EL (cell line): ENCODE measurements at regions not wholly inside any gene's neighbourhood (a gene's known extent, or its start where the extent isn't known, plus 50 kb on each side); places are given as distances from the start of the nearest gene placed in this dataset.
"Not testable (repeated sequence)": the region's sequence is repeated elsewhere in the genome, so short reads cannot be mapped to it uniquely, and the experiment has no call there.

ENCODE experiments used
- DNase-seq: peaks from one replicate; pipeline ENCODE4 v3.0.0-alpha.2; 2016

DNA sequence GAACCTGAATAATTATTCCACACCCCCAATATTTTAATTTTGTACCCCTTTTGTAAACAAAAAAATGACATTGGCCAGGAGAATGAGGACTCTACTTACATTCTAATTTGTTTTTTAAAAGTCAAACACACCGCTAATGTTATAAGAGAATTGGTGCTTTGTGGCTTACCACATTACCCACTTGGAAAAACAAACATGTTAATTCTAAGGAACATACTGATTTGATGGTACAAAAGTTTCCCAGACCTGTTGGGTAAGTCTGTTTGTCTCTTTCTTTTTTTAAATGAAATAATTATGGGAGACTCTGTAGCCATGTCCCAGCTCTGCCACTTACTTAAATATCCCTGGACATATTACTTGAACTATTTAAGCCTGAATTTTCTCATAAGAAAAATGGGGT is 352.5 kb upstream of the C2CD4B start:
- no peak for DNase-seq

DNA sequence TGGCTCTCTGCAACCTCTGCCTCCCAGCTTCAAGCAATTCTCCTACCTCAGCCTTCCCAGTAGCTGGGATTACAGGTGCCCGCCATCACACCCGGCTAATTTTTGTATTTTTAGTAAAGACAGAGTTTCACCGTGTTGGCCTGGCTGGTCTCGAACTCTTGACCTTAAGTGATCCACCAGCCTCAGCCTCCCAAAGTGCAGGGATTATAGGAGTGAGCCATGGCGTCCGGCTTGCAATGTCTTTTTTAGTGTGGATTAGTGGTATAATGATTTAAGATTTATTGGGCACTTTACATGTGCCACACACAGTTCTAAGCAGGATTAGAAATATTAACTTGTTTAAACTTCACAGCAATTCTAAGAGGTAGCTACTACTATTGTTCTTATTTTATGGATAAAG is 353.6 kb upstream of the C2CD4B start:
- DNase-seq: not testable (repeated sequence)

DNA sequence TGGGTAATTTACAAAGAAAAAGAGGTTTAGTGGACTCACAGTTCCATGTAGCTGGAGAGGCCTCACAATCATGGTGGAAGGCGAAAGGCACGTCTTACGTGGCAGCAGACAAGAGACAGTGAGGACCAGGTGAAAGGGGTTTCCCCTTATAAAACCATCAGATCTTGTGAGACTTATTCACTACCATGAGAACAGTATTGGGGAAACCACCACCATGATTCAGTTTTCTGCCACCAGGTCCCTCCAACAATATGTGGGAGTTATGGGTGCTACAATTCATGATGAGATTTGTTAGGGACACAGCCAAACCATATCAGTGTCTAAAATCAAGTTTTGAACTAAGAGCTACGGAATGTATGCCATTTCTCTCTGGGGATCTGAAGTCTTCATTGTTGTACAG is 354.8 kb upstream of the C2CD4B start:
- no peak for DNase-seq

DNA sequence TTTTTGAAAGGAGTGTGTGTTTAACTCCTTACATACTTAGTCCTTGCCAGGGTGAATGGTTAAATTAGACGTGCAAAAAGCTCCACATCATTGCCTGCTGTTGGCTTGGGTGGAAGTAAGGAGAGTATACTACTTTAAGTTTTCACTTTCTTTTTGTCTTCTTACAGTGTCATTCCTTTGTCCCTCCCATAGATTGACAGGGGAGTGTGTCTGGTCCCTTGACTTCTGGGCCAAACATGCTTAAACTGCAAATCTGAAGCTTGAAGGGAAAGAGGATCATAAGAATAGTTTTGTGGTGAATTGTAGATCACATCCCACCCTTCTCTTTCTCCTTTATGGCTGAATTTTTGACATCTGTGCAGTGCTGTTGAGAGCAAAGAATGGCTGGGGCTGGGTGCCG is 355.8 kb upstream of the C2CD4B start:
- no peak for DNase-seq

DNA sequence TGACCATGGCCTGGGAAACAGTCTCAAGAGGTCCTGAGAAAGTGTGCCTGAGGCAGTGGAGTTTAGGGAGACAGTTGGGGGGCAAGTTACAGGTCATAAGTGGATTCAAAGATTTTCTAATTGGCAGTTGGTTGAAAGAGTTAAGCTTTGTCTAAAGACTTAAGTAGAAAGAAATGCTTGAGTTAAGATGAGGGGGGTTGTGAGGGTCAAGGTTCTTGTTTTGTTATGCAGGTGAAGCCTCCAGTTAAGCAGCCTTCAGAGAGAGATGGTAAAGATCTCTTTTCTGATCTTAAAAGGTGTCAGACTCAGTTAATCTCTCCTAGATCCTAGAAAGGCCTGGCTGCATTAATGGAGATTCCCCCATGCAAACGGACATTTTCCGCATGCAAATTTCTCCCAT is 356.3 kb upstream of the C2CD4B start:
- no peak for DNase-seq

DNA sequence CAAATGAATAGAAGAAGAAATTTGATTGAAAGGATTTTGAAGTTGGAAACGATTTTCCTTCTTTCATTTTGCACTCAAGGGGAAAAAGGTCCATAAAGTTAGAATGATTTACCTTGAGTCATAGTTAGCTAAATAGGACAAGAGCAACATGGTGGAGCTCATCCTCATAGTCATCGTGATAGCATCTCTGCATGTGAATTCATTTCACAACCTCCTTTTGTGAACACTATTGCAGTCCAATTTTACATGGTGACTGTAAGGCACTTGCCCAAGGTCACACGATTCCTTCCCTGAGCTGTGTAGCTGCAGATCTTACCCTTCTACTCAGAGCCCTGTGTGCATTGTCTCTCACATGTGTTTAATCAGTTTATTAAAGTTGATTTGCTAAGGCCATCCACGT is 359.8 kb upstream of the C2CD4B start:
- DNase-seq: peak; percentile 13

DNA sequence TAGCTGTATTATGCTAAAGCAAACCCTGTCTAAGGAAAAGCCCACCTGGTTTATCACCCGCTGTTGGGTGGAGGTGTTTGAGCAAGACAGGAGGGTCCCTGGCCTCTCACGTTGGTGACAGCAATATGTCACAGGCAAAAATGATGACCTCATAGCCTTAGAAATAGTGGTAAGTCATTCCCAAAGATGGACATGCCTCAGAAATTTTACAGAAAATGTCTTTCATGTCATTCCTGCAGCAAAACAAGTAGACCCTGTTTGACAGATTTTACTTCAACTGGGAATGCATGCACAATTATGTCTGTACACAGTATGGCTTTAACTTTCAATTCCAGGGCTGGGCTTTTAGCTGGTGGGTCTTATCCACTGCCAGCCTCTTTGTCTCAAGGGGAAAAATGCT is 362.3 kb upstream of the C2CD4B start:
- no peak for DNase-seq

DNA sequence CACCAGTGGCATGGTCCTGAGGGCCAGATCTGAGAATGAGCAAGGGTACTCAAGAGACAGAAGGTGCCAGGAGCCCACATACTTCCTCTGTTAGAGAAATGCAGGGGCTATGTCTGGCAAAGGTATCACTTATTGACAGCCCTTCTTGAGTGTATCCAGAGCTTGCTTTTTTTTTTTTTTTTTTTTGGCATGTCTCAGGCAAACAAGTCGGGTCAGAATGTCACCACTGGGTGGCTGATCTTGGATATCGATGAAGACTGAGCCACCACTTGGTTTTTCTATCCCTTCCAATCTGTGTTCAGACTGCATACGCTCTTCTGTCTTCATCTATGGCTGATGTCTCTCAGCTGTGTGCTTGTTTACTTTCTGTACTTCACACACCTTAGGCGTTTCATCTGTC is 363.4 kb upstream of the C2CD4B start:
- no peak for DNase-seq

DNA sequence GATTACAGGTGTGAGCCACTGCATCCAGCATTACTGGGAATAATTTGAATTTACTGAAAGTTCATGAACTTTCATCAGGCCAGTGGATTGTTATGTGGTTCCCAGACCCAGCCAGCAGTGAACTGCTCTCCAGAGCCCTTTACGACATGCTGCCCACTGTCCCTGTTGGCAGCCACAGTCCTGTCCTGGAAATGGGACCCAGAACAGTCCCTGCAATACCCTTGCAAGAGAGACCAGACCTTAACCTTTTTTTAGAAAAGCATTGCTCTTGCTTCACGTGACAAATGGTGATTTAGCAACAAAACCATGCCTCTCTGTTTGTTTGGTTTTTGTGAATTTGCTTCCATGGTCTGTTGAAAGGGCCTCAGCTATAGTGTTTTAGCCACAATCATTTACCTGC is 367.3 kb upstream of the C2CD4B start:
- no peak for DNase-seq

DNA sequence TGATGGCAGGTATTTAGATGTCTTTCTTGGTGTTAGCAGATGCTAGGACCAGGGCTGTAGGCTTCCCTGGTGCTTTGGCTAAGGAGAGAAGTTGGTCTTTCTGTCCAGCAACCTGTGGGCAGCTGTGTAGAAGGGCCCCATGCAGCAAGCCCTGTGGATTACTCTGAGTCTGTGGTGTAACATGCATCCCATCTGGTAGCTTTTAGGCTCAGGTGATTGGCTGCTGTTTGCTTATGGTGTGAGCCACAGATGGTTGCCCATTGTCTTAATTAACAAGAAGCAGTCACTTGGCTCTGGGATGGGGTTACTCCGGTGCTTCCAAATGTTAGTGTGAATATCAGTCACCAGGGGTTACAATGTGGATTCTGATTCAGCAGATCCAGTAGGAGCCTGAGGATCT is 368.6 kb upstream of the C2CD4B start:
- DNase-seq: no peak

DNA sequence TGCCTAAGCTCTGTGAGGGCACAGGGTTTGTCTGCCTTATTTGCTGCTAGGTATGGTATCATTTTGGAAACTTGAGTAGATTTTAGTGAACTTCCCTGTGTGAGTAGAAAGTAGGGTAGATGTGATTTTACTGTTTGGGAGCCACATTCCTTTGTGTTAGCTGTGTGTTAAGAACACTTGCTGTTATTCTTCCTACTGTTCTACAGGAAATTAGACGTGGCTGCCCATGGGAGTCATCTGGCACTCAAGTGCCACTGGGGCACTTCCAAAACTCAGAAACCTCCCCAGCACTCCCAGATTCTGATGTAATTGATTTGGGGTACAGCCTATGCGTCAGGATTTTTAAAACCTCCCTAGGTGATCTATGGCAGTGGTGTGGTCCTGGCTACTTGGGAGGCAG is 369.9 kb upstream of the C2CD4B start:
- DNase-seq: no peak

DNA sequence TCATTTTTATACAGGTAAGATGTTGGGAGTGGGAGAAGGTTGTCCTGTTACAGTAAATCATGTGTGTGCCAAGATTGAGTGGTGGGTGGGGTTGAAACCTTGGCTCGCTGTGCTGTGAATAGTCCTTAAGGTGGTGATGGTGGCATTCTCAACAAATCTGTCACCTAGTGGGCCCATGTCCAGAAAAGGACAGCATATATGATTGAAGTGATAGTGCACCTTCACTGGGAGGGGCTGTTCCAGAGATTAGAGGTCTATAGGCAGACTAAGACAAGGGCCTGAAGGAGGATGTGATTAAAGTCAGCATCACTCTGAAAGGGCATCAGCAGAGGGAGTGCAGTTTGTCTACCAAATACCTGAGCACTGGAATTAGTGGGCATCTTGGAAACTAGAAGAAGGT is 374.2 kb upstream of the C2CD4B start:
- no peak for DNase-seq

DNA sequence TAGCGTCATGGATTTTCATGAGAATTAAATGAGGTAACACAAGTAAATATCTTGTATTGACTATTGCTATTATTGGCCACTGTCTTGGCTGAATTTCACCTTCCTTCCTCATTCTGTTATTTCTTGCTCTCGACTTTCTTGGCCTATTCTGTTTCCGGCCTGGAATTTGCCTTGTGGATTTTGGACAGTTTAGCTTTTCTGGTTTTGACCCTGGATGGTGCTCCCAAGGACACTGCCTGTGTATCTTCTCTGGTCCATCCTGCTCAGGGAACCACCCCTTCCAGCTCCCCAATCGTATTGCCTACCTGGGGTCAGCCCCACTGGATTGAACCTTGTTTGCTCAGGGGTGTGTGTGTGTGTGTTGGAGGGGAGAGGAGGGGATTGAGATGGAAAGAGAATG is 376.2 kb upstream of the C2CD4B start:
- no peak for DNase-seq

DNA sequence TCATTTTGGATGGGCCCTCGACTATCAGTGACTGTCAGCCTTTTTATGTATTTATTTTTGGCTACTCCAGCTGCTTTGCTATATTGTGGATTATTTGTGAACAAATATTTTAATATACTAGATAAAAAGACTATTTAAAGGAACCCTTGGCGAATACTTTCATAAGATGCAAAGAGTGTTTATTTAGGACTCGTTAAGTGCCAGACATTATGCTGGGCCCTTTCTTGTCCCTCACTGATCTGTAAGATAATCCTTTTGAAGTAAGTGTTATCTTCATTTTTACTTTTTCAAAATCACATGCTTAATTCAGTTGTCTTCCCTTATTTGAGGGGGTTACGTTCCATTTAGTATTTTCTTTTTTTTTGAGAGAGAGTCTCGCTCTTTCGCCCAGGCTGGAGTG is 376.8 kb upstream of the C2CD4B start:
- DNase-seq: no peak

DNA sequence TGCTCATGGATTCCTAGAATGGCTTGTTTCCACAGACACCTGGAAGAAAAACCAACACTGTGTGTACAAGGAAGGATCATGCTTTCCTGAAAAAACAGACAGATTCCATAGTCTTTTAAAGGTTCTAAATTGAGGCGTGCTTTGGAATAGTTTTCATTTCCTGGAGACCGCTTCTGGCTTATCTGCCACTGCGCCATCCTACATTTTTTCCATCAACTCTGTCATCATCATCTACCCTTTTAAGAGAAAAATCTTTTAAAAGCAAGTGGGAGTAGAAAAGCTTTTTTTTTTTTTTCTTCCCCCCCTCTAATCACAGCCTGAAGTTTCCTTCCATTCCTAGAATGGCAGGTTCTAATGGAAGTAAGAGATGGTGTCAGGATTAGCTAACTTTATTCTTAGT is 379.4 kb upstream of the C2CD4B start:
- DNase-seq: no peak

DNA sequence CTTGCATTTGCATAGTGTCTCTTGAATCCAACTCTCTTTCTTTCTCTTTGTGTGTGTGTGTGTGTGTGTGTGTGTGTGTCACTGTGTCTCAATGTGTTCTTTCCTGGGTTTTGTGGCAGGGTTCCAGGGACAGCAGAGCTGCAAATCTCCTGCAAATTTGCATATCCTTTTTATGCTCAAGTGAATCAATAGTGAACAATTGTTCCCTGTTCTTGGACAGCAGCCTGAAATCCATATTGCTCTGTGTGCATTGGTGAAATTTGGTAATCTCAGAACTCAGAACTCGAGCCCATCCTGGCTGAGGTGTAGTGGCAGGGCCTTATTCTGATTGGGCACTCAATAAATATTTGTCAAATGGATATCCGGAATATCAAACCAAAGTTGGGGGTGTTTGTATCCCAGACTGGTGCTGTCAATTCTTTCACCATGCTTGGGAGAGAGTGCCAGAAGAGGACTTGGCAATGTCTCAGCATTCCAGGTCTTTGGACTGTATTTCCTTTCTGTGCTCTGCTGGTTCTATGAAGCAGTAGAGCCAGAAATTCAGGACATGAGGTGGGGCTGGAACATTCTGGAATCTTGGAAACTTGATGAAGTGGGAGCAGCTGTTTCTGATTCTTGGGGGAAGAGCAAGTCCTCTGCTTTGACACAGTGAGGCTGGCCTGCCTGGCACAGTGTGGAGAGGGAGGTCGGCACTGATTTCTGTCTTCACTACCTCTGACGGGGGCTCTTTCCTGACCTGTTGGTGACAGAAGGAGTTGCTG is 380.6 kb upstream of the C2CD4B start:
- peak; percentile 11 for DNase-seq

DNA sequence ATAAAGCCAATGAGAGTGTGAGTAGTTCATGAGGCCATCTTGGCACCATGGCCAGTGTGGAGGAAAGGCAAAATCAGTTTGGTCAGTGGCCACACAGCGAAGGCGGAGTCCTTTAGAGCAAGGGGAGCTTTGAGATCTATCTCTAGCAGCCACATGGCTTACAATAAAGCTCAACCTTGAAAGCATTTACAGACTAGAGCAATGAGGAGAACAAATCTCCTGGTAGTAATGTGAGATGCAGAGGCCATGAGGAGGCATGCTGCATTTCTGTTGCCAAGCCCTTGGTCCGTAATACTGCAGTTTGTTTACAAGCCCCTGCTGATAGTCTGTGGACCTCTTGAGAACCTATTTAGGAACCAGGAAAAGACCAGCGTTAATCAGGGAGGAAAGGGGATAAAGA is 381.5 kb upstream of the C2CD4B start:
- no peak for DNase-seq

DNA sequence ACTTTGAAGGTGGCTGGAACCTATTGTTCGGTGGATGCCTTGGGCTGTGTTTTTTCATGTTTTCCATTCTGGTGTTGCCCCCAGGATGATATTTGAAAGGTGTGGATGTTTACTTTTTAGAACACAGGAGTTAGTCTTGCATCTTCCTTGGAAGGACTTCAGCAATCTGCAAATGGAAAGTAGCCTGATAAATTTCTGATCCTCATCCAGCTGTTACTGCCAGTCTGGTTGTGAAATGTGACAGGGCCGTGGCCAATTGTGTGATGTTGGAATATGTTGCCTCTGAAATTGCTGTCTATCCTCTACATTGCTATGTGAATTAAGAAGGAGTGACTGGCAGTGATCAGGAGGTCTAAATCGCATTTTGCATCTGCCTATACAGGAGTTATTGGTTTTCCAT is 382.5 kb upstream of the C2CD4B start:
- DNase-seq: no peak

DNA sequence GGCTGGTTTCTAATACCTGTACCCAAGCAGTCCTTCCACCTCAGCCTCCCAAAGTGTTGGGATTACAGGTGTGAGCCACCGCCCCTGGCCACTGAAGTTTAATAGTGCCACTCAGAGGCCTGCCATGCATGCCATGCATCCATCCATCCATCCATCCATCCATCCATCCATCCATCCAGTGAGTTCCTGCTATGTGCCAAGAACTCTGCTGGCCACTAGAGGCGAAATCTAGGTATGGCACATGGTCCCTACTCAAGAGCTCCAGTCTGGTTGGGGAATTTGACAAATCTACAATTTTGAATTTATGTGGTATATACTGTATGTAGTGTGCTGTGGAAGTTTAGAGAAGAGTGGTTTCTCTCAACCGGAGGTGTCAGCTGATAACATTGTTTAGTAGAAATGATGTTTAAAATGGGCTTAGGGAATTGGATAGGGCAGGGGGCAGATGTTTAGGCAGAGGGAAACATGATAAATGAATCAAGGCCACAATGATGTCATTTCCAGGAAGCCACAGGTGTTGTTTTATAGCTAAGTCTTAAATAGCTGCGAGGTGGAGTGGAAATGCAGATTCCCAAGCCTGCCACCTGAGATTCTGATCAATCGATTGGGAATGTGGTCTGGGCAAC is 384.4 kb upstream of the C2CD4B start:
- DNase-seq: peak; percentile 38

DNA sequence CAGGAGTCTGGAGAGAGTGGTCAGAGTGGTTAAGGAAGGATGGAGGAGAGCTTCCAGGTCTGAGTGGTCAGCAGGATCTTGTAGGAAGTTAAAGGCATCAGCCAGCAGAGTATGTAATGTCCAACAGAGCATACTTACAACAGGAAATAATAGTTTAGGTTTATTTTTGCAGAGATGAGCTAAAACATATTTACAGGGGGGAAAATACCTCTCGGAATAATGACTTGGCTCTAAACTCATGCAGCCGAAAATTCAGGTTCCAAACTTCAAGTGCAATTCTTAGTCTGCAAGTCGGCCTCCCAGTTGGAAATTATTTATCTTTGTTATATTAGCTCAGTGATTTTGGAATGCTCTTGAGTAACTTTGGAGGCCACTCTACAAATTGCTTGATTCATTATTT is 385.0 kb upstream of the C2CD4B start:
- no peak for DNase-seq

DNA sequence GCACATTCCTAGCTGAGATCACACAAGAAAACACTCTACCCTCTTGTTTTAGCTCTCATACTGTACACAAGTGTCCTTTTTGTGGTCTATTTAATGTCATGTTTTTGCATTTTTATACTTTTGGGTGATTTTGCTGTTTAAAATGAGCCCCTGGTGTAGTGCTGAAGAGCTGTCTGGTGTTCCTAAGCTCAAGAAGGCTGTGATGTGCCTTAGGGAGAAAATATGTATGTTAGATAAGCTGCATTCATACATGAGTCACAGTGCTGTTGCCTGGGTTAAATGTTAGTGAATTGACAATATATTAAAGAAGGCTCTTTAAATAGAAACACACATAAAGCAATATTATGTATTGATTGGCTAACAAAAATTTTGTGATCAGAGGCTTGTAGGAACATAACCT is 387.4 kb upstream of the C2CD4B start:
- peak; percentile 16 for DNase-seq

DNA sequence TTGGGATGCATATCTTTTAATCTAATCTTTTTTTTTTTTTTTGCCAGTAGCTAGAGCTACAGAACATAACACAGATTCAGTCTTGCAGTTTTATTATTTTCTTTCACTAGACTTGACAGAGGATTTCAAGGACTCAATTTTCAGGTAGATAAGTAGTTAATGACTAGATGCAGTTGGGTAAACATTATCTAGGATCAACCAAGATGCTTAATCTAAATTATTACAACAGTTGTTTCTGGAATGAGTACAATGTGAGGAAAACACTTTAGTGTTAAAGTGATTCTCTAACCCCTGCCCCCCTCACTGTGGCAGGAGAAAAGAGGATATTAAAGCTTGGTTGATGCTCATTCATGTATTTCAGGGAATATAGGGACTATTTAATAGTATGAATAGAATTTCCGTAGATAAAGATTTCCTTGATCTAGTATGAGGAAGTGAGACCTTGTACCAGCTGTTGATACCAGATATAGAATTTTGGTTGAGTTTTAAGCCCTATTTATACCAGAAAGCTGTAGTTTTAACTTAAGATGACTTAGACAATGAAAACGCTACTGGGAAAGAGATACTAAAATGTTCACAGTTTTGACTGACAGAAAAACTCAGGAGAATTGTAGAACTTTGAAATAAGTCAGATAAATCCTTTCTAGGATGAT is 389.0 kb upstream of the C2CD4B start:
- DNase-seq: no peak

DNA sequence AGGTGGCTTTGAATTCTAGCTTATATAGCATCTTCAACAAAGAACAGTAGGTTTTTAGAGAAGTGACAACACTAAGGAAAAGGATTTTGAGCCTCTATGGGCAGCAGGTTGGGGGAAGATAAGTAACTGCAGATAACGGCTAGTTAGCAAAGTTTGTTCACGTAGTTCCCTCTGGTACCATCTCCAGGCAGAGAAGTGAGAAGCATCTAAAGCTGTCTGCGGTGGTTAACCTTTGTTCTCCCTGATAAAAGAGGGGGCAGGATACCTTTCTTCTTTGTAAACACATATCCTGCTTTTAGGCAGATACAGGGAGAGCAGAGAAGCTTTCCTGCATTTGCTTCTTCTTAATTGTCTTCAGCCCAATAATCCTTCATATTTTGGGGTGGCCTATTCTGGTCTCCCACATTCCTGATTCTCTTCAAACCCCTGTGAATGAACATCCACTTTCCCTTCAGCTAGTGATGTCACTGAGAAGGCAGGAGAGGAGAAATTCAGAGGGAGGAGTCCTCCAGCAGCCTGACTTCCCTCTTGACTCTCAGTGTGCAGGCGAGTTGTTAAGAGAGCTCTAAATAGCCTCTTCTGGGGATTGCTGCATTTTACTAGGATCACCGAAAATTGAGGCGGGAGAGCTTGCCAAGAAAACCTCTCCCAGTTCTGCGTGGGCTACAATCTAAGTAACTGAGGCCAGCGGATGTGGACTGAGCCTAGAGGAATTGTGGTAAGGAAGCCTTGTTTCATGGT is 393.7 kb upstream of the C2CD4B start:
- peak; percentile 2 for DNase-seq

DNA sequence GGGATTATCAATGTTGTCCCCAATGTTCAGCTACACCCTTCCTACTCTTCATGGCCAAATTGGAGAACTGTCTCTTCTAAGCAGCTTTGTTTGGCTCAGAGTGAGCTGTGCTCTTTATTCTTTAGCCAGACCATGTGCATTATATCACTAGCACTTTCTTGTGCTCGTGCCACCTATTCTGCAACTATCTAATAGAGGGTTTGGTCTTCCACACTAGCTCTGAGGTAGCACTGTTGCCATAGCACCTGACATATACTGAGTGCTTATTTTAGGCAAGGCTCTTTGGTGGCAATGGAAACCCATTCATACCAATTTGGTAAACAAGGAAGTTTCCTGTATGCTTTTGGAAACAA is 394.3 kb upstream of the C2CD4B start:
- DNase-seq: no peak
